GM10248 (cell line): ENCODE measurements at regions not wholly inside any gene's neighbourhood (a gene's known extent, or its start where the extent isn't known, plus 50 kb on each side); places are given as distances from the start of the nearest gene placed in this dataset.

Experiments used
- CTCF ChIA-PET: fragments of 300-600 bp; sonication (Branson Sonifier 250); formaldehyde crosslinking; extraction: SDS; loops from one replicate; lab custom pipeline; 2021; ENCODE audit warnings: antibody characterized with exemption; lab: Yijun Ruan, JAX
- POLR2A ChIA-PET: fragments of 350-650 bp; sonication (Branson Sonifier 250); formaldehyde crosslinking; extraction: SDS; loops from one replicate; lab custom pipeline; 2020; ENCODE audit warnings: antibody characterized with exemption; lab: Yijun Ruan, JAX
- DNase-seq: peaks from one replicate; pipeline ENCODE4 v3.0.0; 2012; ENCODE audit errors: extremely low spot score
- TF ChIP-seq, protein P1 (sequence below): IDR thresholded peaks from 2 replicates; pipeline ENCODE4 v1.5.1; 2012; ENCODE audit warnings: mild to moderate bottlenecking, low read depth; ENCODE audit errors: extremely low read depth, missing control alignments, control extremely low read depth

DNA sequence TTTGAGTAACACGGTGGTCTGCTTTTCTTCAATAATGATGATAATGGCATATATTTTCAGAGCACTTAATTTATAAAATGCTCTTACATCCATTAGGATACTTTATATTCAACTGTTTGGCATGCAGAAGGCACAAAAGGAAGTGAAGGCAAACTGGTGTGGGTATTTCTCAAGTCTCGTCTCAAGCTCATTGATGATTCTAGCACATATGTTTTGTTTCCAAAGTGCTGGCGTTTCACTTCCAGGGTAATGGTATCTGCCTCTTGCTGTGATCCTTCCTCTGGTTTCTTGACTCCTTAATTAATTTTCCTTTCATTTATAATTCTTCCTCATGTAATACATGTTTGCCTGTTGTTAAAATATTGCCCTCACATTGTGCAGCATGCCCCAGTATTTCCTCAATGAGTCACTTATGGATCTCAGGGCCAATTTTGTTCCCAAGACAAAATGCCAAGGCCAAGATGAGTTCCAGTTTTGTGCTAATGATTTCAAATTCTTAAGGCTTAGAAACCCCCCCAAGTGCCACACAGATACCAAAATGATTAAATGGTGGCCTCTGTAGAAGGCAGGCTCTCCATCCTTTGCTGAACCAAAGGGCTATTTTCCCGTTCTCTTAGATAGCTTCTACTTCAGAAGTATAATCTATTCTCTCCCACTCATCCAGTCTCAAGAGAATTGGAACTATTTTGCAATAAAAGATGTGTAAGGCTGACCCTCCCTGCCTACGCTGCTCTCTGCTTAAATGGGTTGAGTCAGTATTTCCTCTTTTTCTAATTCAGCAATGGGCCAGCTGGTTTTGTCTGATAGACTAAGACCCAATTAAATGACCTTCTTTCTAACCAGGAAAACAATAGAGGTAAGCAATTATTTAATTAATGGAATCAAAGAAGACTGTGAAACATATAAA lies 171.2 kb downstream of the ZNF365 start:
- CTCF ChIA-PET: interaction anchor here (1.2 to 1.7 kb wide), 3 partner anchors 9 to 19 kb away, joined by 4 to 8 read pairs (median 6); no protein-coding TSS in a partner anchor
- no peak for DNase-seq
- TF ChIP-seq, protein P1, sequence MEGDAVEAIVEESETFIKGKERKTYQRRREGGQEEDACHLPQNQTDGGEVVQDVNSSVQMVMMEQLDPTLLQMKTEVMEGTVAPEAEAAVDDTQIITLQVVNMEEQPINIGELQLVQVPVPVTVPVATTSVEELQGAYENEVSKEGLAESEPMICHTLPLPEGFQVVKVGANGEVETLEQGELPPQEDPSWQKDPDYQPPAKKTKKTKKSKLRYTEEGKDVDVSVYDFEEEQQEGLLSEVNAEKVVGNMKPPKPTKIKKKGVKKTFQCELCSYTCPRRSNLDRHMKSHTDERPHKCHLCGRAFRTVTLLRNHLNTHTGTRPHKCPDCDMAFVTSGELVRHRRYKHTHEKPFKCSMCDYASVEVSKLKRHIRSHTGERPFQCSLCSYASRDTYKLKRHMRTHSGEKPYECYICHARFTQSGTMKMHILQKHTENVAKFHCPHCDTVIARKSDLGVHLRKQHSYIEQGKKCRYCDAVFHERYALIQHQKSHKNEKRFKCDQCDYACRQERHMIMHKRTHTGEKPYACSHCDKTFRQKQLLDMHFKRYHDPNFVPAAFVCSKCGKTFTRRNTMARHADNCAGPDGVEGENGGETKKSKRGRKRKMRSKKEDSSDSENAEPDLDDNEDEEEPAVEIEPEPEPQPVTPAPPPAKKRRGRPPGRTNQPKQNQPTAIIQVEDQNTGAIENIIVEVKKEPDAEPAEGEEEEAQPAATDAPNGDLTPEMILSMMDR: no peak
- POLR2A ChIA-PET: no interaction called here

DNA sequence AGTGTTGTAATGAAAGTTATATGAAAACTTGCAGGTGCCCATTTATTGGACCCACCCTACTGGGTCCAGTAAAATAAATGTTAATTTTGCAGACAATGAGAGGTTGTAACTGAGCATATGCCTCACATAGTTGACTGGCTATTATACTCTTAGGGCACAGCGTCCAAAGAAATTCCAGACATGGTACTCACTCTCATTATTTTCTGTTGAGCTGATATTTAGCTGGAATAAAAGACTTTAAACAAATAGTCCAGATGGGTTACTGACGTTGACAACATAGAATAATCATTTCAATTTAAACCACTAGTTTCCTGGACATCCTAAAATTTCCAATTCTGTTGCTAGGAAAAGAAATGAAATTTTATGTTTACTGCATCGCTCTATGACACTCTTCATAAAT lies 174.5 kb downstream of the ZNF365 start:
- TF ChIP-seq, protein P1: no peak
- POLR2A ChIA-PET: no interaction called here

DNA sequence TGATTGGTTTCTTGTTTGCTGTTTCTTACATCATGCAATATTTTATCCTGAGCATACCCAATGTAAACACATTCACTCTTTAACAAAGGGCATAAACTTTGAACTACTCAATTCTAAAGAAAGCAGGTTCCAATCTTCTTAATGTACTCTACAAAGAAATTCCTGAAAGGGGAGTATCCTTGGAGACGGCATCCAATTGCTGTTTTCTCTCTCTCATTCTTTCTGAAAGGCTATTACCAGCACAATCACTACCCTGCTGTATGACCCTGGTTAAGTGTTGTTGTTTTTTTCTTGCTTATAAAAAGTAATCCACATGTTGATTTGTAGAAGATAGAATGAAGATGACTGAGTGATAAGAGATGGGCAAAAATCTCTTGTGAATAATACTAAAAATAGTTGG lies 176.0 kb downstream of the ZNF365 start:
- ChIA-PET CTCF (interaction anchor here (0.7 to 1.5 kb wide), 2 partner anchors 11 to 44 kb away, joined by 3 read pairs; no protein-coding TSS in a partner anchor), POLR2A (no interaction called here)
- no peak for DNase-seq
- TF ChIP-seq, protein P1: no peak

More for the DNA sequence above, 174.5 kb downstream of the ZNF365 start:
- CTCF ChIA-PET: interaction anchor here (1.5 kb wide), 1 partner anchor 46 kb away, joined by 3 read pairs; no protein-coding TSS in a partner anchor
- DNase-seq: no peak

DNA sequence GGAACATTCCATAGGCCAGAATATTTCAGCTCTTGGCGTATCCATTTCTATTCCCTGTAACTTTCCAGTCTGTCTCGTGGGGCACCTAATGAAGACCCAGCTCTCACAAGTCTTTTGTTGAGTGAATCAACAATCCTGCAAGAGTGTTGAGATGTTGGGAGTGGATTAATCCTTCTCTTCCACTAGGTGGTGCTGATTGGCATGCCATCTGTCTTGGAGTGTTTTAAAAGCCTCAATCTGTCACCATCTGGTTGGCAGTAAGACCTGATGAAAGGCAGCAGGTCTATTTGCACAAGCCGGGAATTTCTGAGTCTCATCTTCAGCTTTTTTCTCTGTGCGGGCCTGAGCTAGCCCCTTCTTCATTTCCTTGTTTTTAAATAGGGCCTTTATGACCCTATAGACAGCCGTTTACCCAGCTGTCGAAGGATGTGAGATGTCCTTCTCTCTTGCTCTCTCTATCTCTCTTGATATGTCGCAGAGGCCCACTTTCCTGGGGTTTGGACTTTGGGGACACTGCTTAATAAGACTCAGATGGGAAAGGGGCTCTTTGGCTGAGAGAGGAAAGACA lies 180.5 kb downstream of the ZNF365 start:
- ChIA-PET POLR2A (no interaction called here), CTCF (interaction anchor here (0.6 to 4.5 kb wide), 25 partner anchors 9 to 613 kb away, joined by 3 to 22 read pairs (median 3); no protein-coding TSS in a partner anchor)
- TF ChIP-seq, protein P1: peak; percentile 28
- peak; percentile 31 for DNase-seq

DNA sequence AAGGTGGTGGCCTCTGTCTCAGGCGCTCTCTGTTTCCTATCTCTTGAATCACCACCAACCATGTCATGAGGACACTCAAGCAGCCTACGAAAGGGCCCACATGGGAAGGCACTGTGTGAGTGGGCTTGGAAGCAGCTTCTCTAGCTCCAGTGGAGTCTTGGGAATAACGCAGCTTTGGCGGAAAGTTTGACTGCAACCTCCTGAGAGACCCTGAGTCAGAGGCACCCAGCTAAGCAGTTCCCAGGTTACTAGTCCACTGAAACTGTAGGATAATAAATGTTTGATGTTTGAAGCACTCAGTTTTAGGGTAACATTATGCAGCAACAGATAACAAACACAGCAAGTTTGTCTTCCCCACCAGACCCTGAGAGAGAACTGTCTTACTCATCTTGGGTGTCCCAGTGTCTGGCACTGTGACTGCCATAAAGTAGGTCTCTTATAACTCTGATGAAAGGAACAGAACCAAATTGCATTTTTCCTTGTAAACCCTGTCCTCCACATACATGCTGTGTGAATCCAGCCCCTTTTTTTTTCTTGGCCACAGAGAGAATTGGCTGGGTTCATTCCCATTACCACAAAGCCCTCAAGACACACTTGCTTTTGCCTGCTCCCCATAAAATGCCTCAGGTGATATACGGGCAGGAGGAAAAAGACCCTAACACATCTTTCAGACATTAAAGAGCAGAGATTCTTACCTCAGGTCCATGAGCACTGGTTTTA lies 185.5 kb downstream of the ZNF365 start:
- CTCF ChIA-PET: interaction anchor here (1.9 kb wide), 1 partner anchor 34 kb away, joined by 5 read pairs; no protein-coding TSS in a partner anchor
- POLR2A ChIA-PET: no interaction called here
- TF ChIP-seq, protein P1: no peak
- DNase-seq: no peak
